Progenitor cell of endocrine pancreas (in vitro differentiated cells): ENCODE measurements at regions not wholly inside any gene's neighbourhood (a gene's known extent, or its start where the extent isn't known, plus 50 kb on each side); places are given as distances from the start of the nearest gene placed in this dataset.

ENCODE experiments used
- DNase-seq: peaks from one replicate; pipeline ENCODE4 v3.0.0; 2021; ENCODE audit warnings: low spot score; ENCODE audit not compliant: unreplicated experiment
- H3K27ac Mint-ChIP-seq: 2 replicates; pipeline ENCODE4 v1.8.0; 2021; ENCODE audit warnings: mild to moderate bottlenecking, moderate library complexity, mixed read lengths
- H3K27me3 Mint-ChIP-seq: 2 replicates; pipeline ENCODE4 v1.8.0; 2021; ENCODE audit warnings: mixed read lengths
- H3K36me3 Mint-ChIP-seq: 2 replicates; pipeline ENCODE4 v1.8.0; 2022; ENCODE audit warnings: mixed read lengths; ENCODE audit not compliant: insufficient read depth
- H3K4me1 Mint-ChIP-seq: 2 replicates; pipeline ENCODE4 v1.8.0; 2021; ENCODE audit warnings: low read depth, mixed read lengths
- H3K4me3 Mint-ChIP-seq: 2 replicates; pipeline ENCODE4 v1.8.0; 2021; ENCODE audit warnings: low read depth, mild to moderate bottlenecking, moderate library complexity, mixed read lengths
- H3K9me3 Mint-ChIP-seq: 2 replicates; pipeline ENCODE4 v1.8.0; 2021; ENCODE audit warnings: low read depth, mixed read lengths
- CTCF ChIP-seq: fragments of 200-600 bp; sonication (generic); IDR thresholded peaks from one replicate; pipeline ENCODE4 v1.5.0; 2021; ENCODE audit warnings: antibody characterized with exemption, mild to moderate bottlenecking; ENCODE audit not compliant: unreplicated experiment

GRCh38 chr17:72448019-72448418 lies 327.2 kb downstream of the SOX9 start:
- H3K27ac Mint-ChIP-seq = no peak overlapping the region
- no peak for TF ChIP-seq CTCF
- peaks cover 4% of the 10 kb centered on the region for H3K9me3 Mint-ChIP-seq
- H3K4me3 Mint-ChIP-seq = no peak overlapping the region
- H3K27me3 Mint-ChIP-seq = peaks cover 4% of the 10 kb centered on the region
- peaks cover 4% of the 10 kb centered on the region for H3K36me3 Mint-ChIP-seq
- peaks cover 33% of the 10 kb centered on the region for H3K4me1 Mint-ChIP-seq
- no peak for DNase-seq

GRCh38 chr17:72452286-72453173 lies 331.7 kb downstream of the SOX9 start:
- no peak for DNase-seq
- H3K4me3 Mint-ChIP-seq = no peak overlapping the region
- H3K36me3 Mint-ChIP-seq = peaks cover 4% of the 10 kb centered on the region
- peaks cover 4% of the 10 kb centered on the region for H3K27me3 Mint-ChIP-seq
- no peak overlapping the region for H3K27ac Mint-ChIP-seq
- peaks cover 29% of the 10 kb centered on the region for H3K4me1 Mint-ChIP-seq
- TF ChIP-seq CTCF = no peak
- H3K9me3 Mint-ChIP-seq = peaks cover 4% of the 10 kb centered on the region

- H3K36me3 Mint-ChIP-seq = peaks cover 4% of the 10 kb centered on the region
- no peak overlapping the region for H3K4me3 Mint-ChIP-seq
- peaks cover 4% of the 10 kb centered on the region for H3K27me3 Mint-ChIP-seq
- no peak for TF ChIP-seq CTCF
- H3K27ac Mint-ChIP-seq = no peak overlapping the region
- DNase-seq = no peak
- H3K9me3 Mint-ChIP-seq = peaks cover 4% of the 10 kb centered on the region
- peaks cover 19% of the 10 kb centered on the region for H3K4me1 Mint-ChIP-seq
These were observed 333.5 kb downstream of the SOX9 start for GRCh38 chr17:72454342-72454741.

- Mint-ChIP-seq H3K36me3 (peaks cover 2% of the 10 kb centered on the region), H3K4me3 (no peak overlapping the region), H3K9me3 (peaks cover 1% of the 10 kb centered on the region), H3K27me3 (peaks cover 4% of the 10 kb centered on the region), H3K27ac (peak overlapping the region; percentile 73), H3K4me1 (peaks cover 23% of the 10 kb centered on the region)
- no peak for TF ChIP-seq CTCF
- DNase-seq = no peak
These were observed 334.7 kb downstream of the SOX9 start for GRCh38 chr17:72455562-72455961.

GRCh38 chr17:72456075-72456474 lies 335.3 kb downstream of the SOX9 start:
- DNase-seq = no peak
- Mint-ChIP-seq H3K4me3 (no peak overlapping the region), H3K27ac (no peak overlapping the region), H3K27me3 (peaks cover 4% of the 10 kb centered on the region), H3K36me3 (no peaks in the 10 kb centered on the region), H3K9me3 (no peaks in the 10 kb centered on the region), H3K4me1 (peaks cover 19% of the 10 kb centered on the region)
- no peak for TF ChIP-seq CTCF
